ENCODE measurements at regions not wholly inside any gene's neighbourhood (a gene's known extent, or its start where the extent isn't known, plus 50 kb on each side); places are given as distances from the start of the nearest gene placed in this dataset.

DNA sequence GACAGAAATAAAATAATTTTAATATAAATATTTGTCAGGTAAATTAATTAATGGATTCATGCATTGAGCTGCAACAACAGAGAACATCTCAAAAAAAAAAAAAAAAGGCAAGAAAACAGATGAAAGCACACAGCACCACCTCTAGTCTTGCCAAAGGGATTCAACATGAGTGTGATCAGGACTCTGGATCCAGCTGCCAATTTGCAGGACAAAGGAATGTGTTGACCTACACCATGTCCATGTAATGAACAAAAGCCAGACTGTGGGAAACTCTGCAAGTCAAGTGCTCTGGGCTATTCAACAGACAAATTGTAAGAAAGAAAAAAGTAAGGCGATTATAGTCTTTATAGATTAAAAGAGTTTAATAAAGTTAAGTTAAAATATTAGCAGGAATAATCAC lies 769.3 kb downstream of the TLR4 start:
- DNase-seq (ENCODE audit: low read depth) = no peak
- H3K4me3 ChIP-seq (ENCODE audit: low read depth, low read length) = no peak overlapping the region
- TF ChIP-seq, protein P1, sequence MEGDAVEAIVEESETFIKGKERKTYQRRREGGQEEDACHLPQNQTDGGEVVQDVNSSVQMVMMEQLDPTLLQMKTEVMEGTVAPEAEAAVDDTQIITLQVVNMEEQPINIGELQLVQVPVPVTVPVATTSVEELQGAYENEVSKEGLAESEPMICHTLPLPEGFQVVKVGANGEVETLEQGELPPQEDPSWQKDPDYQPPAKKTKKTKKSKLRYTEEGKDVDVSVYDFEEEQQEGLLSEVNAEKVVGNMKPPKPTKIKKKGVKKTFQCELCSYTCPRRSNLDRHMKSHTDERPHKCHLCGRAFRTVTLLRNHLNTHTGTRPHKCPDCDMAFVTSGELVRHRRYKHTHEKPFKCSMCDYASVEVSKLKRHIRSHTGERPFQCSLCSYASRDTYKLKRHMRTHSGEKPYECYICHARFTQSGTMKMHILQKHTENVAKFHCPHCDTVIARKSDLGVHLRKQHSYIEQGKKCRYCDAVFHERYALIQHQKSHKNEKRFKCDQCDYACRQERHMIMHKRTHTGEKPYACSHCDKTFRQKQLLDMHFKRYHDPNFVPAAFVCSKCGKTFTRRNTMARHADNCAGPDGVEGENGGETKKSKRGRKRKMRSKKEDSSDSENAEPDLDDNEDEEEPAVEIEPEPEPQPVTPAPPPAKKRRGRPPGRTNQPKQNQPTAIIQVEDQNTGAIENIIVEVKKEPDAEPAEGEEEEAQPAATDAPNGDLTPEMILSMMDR (IDR thresholded peaks at IDR 0.05; ENCODE audit: low read depth, low read length, missing control alignments) = no peak
- in situ Hi-C loops (cut with HindIII; ENCODE audit: low sequenced_read_pairs) = no loop called here

DNA sequence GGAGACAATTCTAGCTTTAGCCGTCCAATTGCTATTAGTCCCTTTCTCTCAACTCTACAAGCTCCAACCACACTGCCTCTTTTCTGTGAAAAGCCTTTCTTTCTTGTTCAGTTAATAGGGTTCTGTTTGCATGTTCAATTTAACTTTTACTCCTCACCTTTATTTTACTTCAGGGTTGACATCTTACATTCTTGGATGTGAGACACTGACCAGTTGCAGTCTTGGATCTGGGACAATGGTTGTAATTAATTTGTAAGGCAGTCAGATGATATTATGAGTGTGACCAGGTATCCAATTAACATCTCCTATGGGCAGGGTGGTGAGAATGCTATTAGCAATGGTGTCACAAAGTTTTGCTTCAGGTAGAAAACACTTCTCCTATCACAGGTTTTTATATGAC lies 774.5 kb downstream of the TLR4 start:
- H3K4me3 ChIP-seq (ENCODE audit: low read depth, low read length) = no peak overlapping the region
- no peak for DNase-seq (ENCODE audit: low read depth)
- TF ChIP-seq, protein P1 (IDR thresholded peaks at IDR 0.05; ENCODE audit: low read depth, low read length, missing control alignments) = no peak
- in situ Hi-C loops (cut with HindIII; ENCODE audit: low sequenced_read_pairs) = no loop called here

DNA sequence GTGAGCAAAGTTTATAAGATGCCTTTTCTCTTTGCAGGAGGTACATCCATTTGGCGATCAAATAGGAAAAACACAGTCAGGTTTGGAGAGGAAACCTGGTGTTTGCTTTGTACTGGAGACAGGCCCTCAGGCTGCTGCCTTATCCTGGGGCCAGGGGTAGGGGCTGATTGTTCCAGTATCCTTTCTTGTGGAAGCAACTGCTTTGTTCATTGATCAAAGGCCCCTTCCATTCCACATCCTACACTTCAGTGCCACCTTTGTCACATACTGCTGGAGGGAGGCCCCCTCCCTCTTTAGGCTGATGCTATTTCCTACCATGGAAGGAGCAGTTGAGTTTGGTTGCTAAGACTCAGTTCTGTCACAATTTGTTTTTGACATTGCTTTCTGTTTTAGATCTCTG lies 778.1 kb downstream of the TLR4 start:
- in situ Hi-C loops (cut with HindIII; ENCODE audit: low sequenced_read_pairs) = no loop called here
- TF ChIP-seq, protein P1 (IDR thresholded peaks at IDR 0.05; ENCODE audit: low read depth, low read length, missing control alignments) = no peak
- no peak overlapping the region for H3K4me3 ChIP-seq (ENCODE audit: low read depth, low read length)
- no peak for DNase-seq (ENCODE audit: low read depth)

DNA sequence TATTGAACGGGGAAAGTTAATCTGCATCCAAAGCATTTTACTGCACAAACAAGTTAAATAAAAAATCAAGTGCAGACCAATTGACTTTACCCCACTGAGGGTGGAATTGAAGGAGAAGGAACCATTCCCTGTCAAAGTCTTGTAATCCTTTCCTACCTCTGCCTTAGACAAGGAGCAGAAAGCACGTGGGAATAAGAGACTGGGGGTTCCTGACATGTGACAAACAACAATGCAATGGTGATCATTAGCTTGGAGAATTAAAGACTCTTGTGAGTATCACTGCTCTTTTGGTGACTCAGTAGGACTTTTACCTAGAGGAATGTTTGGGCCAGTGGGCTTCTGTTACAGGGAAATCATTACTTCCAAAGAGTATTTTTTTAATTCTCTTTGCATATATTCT lies 779.5 kb downstream of the TLR4 start:
- DNase-seq (ENCODE audit: low read depth) = no peak
- H3K4me3 ChIP-seq (ENCODE audit: low read depth, low read length) = no peak overlapping the region
- in situ Hi-C loops (cut with HindIII; ENCODE audit: low sequenced_read_pairs) = no loop called here
- TF ChIP-seq, protein P1 (IDR thresholded peaks at IDR 0.05; ENCODE audit: low read depth, low read length, missing control alignments) = no peak

DNA sequence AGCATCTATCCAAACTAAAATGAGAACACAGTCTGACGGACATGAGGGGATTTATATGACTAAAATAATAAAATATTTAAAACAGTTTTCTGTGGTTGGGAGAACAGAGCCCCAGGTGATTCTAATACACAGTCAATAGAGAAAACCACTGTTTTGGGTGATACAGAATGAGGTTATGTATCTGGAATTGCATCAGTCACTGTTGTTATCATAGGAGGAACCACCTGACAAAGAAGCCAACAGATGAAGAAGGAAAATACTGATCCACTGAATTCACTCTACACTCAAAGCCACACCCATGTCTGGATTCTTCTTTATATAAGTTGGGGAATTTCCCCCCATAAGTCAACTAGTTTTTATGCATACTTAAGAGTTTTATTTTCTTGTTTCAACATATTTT lies 799.0 kb downstream of the TLR4 start:
- in situ Hi-C loops (cut with HindIII; ENCODE audit: low sequenced_read_pairs) = no loop called here
- TF ChIP-seq, protein P1 (IDR thresholded peaks at IDR 0.05; ENCODE audit: low read depth, low read length, missing control alignments) = no peak
- DNase-seq (ENCODE audit: low read depth) = no peak
- H3K4me3 ChIP-seq (ENCODE audit: low read depth, low read length) = no peak overlapping the region

DNA sequence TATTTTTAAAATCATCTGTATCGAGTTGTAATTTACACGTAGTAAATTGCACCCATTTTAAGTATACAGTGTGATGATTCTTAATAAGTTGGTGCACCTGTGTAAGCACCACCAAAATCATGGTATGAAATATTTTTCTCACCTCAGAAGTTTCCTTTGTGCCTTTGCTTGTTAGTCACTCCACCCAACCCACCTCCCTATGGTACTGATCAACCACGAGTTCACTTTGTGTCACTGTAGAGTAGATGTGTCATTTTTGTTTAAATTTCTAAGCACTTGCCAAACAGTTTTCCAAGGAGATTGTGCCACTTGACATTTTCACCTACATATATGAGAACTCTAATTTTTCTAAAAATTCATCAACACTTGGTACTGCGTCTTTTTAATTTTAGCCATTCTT lies 806.5 kb downstream of the TLR4 start:
- in situ Hi-C loops (cut with HindIII; ENCODE audit: low sequenced_read_pairs) = no loop called here
- TF ChIP-seq, protein P1 (IDR thresholded peaks at IDR 0.05; ENCODE audit: low read depth, low read length, missing control alignments) = no peak
- no peak overlapping the region for H3K4me3 ChIP-seq (ENCODE audit: low read depth, low read length)
- no peak for DNase-seq (ENCODE audit: low read depth)

DNA sequence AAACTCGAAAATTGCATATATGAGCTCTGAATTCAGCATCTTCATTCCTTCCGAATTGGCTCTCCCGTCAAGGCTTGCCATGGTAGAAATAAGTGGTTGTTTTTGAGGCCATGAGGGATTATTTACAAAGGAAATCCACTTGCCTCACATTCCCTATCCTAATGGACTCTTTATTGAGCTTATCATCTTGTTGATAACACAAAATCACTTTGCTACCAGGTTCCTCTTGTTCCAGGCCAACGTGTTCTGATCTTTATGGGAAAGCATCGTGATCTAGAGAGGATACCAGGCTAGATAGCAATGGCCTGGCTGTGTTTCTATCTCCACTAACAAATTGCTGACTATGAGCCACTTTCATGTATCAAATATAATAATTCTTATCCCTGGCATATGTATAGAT lies 811.7 kb downstream of the TLR4 start:
- in situ Hi-C loops (cut with HindIII; ENCODE audit: low sequenced_read_pairs) = no loop called here
- TF ChIP-seq, protein P1 (IDR thresholded peaks at IDR 0.05; ENCODE audit: low read depth, low read length, missing control alignments) = no peak
- no peak overlapping the region for H3K4me3 ChIP-seq (ENCODE audit: low read depth, low read length)
- no peak for DNase-seq (ENCODE audit: low read depth)
